ENCODE measurements at regions not wholly inside any gene's neighbourhood (a gene's known extent, or its start where the extent isn't known, plus 50 kb on each side); places are given as distances from the start of the nearest gene placed in this dataset.
A peak's percentile ranks its signal among the peaks of the same experiment; 100 is the strongest.

DNA sequence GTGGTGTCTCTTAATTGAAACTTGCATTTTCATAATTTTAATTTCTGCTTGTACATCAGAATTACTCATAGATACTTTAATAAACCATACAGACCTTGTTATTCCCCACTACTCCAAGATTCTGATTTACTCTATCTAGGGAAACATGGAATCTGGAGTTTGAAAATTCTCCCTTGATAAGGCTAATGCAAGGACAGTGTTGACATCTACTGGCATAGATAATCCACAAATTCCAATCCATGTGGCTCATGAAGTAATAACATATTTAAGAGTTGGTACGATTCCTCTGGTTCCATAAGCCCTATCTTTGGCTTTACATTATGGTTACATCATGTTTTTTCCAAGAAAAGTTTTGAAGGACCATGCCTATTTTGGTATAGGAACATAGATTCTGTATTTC is 759.2 kb downstream of the TLR4 start:
- ATAC-seq (no peak), DNase-seq (no peak)
- ChIA-PET POLR2A (no interaction called here), CTCF (no interaction called here)
- Mint-ChIP-seq H3K4me3 (no peak overlapping the region), H3K36me3 (ENCODE audit: low read depth) (no peaks in the 10 kb centered on the region), H3K27ac (no peak overlapping the region), H3K4me1 (ENCODE audit: low read depth) (no peaks in the 10 kb centered on the region), H3K9me3 (ENCODE audit: insufficient read depth) (no peaks in the 10 kb centered on the region), H3K27me3 (ENCODE audit: low read depth) (no peaks in the 10 kb centered on the region)

GRCh38 chr9:118473521-118473920 is 769.3 kb downstream of the TLR4 start:
- Mint-ChIP-seq H3K27me3 (ENCODE audit: low read depth) (no peaks in the 10 kb centered on the region), H3K4me3 (no peak overlapping the region), H3K36me3 (ENCODE audit: low read depth) (no peaks in the 10 kb centered on the region), H3K27ac (no peak overlapping the region), H3K4me1 (ENCODE audit: low read depth) (no peaks in the 10 kb centered on the region), H3K9me3 (ENCODE audit: insufficient read depth) (no peaks in the 10 kb centered on the region)
- no peak for ATAC-seq
- ChIA-PET CTCF (no interaction called here), POLR2A (no interaction called here)
- DNase-seq, result no peak

GRCh38 chr9:118478752-118479151 is 774.5 kb downstream of the TLR4 start:
- Mint-ChIP-seq H3K9me3 (ENCODE audit: insufficient read depth) (no peaks in the 10 kb centered on the region), H3K4me1 (ENCODE audit: low read depth) (no peaks in the 10 kb centered on the region), H3K27me3 (ENCODE audit: low read depth) (no peaks in the 10 kb centered on the region), H3K36me3 (ENCODE audit: low read depth) (no peaks in the 10 kb centered on the region), H3K27ac (no peak overlapping the region), H3K4me3 (no peak overlapping the region)
- DNase-seq, result no peak
- POLR2A ChIA-PET, result no interaction called here
- CTCF ChIA-PET, result no interaction called here
- no peak for ATAC-seq

GRCh38 chr9:118482306-118482705 is 778.1 kb downstream of the TLR4 start:
- ATAC-seq (no peak), DNase-seq (no peak)
- ChIA-PET POLR2A (no interaction called here), CTCF (no interaction called here)
- no peak overlapping the region for H3K27ac Mint-ChIP-seq
- no peaks in the 10 kb centered on the region for H3K4me1 Mint-ChIP-seq (ENCODE audit: low read depth)
- H3K9me3 Mint-ChIP-seq (ENCODE audit: insufficient read depth), result no peaks in the 10 kb centered on the region
- H3K4me3 Mint-ChIP-seq, result no peak overlapping the region
- no peaks in the 10 kb centered on the region for H3K36me3 Mint-ChIP-seq (ENCODE audit: low read depth)
- no peaks in the 10 kb centered on the region for H3K27me3 Mint-ChIP-seq (ENCODE audit: low read depth)

DNA sequence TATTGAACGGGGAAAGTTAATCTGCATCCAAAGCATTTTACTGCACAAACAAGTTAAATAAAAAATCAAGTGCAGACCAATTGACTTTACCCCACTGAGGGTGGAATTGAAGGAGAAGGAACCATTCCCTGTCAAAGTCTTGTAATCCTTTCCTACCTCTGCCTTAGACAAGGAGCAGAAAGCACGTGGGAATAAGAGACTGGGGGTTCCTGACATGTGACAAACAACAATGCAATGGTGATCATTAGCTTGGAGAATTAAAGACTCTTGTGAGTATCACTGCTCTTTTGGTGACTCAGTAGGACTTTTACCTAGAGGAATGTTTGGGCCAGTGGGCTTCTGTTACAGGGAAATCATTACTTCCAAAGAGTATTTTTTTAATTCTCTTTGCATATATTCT is 779.5 kb downstream of the TLR4 start:
- no peaks in the 10 kb centered on the region for H3K36me3 Mint-ChIP-seq (ENCODE audit: low read depth)
- ChIA-PET POLR2A (no interaction called here), CTCF (no interaction called here)
- no peak overlapping the region for H3K27ac Mint-ChIP-seq
- no peaks in the 10 kb centered on the region for H3K9me3 Mint-ChIP-seq (ENCODE audit: insufficient read depth)
- H3K4me1 Mint-ChIP-seq (ENCODE audit: low read depth), result no peaks in the 10 kb centered on the region
- no peak overlapping the region for H3K4me3 Mint-ChIP-seq
- ATAC-seq (no peak), DNase-seq (no peak)
- H3K27me3 Mint-ChIP-seq (ENCODE audit: low read depth), result no peaks in the 10 kb centered on the region

- DNase-seq, result no peak
- H3K27me3 Mint-ChIP-seq (ENCODE audit: low read depth), result no peaks in the 10 kb centered on the region
- no peak for ATAC-seq
- ChIA-PET CTCF (no interaction called here), POLR2A (no interaction called here)
- no peaks in the 10 kb centered on the region for H3K4me1 Mint-ChIP-seq (ENCODE audit: low read depth)
- no peaks in the 10 kb centered on the region for H3K9me3 Mint-ChIP-seq (ENCODE audit: insufficient read depth)
- H3K4me3 Mint-ChIP-seq, result no peak overlapping the region
- H3K27ac Mint-ChIP-seq, result no peak overlapping the region
- H3K36me3 Mint-ChIP-seq (ENCODE audit: low read depth), result no peaks in the 10 kb centered on the region
Observed at GRCh38 chr9:118503236-118503635, 799.0 kb downstream of the TLR4 start.

GRCh38 chr9:118510711-118511110 is 806.5 kb downstream of the TLR4 start:
- Mint-ChIP-seq H3K4me3 (no peak overlapping the region), H3K4me1 (ENCODE audit: low read depth) (no peaks in the 10 kb centered on the region), H3K27me3 (ENCODE audit: low read depth) (no peaks in the 10 kb centered on the region), H3K9me3 (ENCODE audit: insufficient read depth) (peaks cover 3% of the 10 kb centered on the region), H3K36me3 (ENCODE audit: low read depth) (no peaks in the 10 kb centered on the region), H3K27ac (no peak overlapping the region)
- POLR2A ChIA-PET, result no interaction called here
- CTCF ChIA-PET, result no interaction called here
- DNase-seq (no peak), ATAC-seq (no peak)

- H3K4me3 Mint-ChIP-seq, result no peak overlapping the region
- DNase-seq (no peak), ATAC-seq (no peak)
- no peaks in the 10 kb centered on the region for H3K27me3 Mint-ChIP-seq (ENCODE audit: low read depth)
- H3K27ac Mint-ChIP-seq, result no peak overlapping the region
- H3K36me3 Mint-ChIP-seq (ENCODE audit: low read depth), result no peaks in the 10 kb centered on the region
- ChIA-PET POLR2A (no interaction called here), CTCF (no interaction called here)
- H3K9me3 Mint-ChIP-seq (ENCODE audit: insufficient read depth), result peaks cover 3% of the 10 kb centered on the region
- H3K4me1 Mint-ChIP-seq (ENCODE audit: low read depth), result no peaks in the 10 kb centered on the region
Observed at GRCh38 chr9:118515947-118516346, 811.7 kb downstream of the TLR4 start.

DNA sequence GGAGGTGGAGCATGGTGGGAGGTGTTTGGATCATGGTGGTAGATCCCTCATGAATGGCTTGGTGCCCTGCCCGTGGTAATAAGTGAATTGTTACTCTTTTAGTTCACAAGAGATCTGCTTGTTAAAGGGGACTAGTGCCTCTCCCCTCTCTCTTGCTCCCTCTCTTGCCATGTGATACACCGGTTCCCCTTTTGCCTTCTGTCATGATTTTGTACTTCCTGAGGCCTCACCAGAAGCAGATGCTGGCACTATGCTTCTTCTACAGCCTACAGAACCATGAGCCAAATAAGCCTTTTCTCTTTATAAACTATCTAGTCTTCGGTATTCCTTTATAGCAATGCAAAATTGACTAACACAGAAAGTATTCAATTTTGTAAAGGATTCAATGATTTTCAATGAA is 817.1 kb downstream of the TLR4 start:
- Mint-ChIP-seq H3K27ac (no peak overlapping the region), H3K4me3 (no peak overlapping the region), H3K36me3 (ENCODE audit: low read depth) (no peaks in the 10 kb centered on the region), H3K9me3 (ENCODE audit: insufficient read depth) (no peaks in the 10 kb centered on the region), H3K4me1 (ENCODE audit: low read depth) (no peaks in the 10 kb centered on the region), H3K27me3 (ENCODE audit: low read depth) (no peaks in the 10 kb centered on the region)
- CTCF ChIA-PET, result no interaction called here
- no peak for DNase-seq
- no peak for ATAC-seq
- POLR2A ChIA-PET, result no interaction called here

- no peak overlapping the region for H3K4me3 Mint-ChIP-seq
- DNase-seq, result peak; percentile 26
- CTCF ChIA-PET, result no interaction called here
Observed at GRCh38 chr9:118522093-118523028, 818.2 kb downstream of the TLR4 start.

GRCh38 chr9:118527261-118527660 is 823.1 kb downstream of the TLR4 start:
- ATAC-seq (no peak), DNase-seq (no peak)
- H3K36me3 Mint-ChIP-seq (ENCODE audit: low read depth), result no peaks in the 10 kb centered on the region
- CTCF ChIA-PET, result no interaction called here
- H3K27me3 Mint-ChIP-seq (ENCODE audit: low read depth), result no peaks in the 10 kb centered on the region
- H3K9me3 Mint-ChIP-seq (ENCODE audit: insufficient read depth), result no peaks in the 10 kb centered on the region
- POLR2A ChIA-PET, result no interaction called here
- no peak overlapping the region for H3K27ac Mint-ChIP-seq
- no peak overlapping the region for H3K4me3 Mint-ChIP-seq
- no peaks in the 10 kb centered on the region for H3K4me1 Mint-ChIP-seq (ENCODE audit: low read depth)

More at GRCh38 chr9:118522093-118523028, 818.2 kb downstream of the TLR4 start:
- POLR2A ChIA-PET, result no interaction called here
- Mint-ChIP-seq H3K9me3 (ENCODE audit: insufficient read depth) (no peaks in the 10 kb centered on the region), H3K27me3 (ENCODE audit: low read depth) (no peaks in the 10 kb centered on the region), H3K4me1 (ENCODE audit: low read depth) (no peaks in the 10 kb centered on the region), H3K36me3 (ENCODE audit: low read depth) (no peaks in the 10 kb centered on the region), H3K27ac (no peak overlapping the region)
- no peak for ATAC-seq

- no peak overlapping the region for H3K27ac Mint-ChIP-seq
- DNase-seq, result no peak
- H3K4me1 Mint-ChIP-seq (ENCODE audit: low read depth), result no peaks in the 10 kb centered on the region
- CTCF ChIA-PET, result no interaction called here
- no peak for ATAC-seq
- H3K27me3 Mint-ChIP-seq (ENCODE audit: low read depth), result no peaks in the 10 kb centered on the region
- no peaks in the 10 kb centered on the region for H3K9me3 Mint-ChIP-seq (ENCODE audit: insufficient read depth)
- POLR2A ChIA-PET, result no interaction called here
- no peak overlapping the region for H3K4me3 Mint-ChIP-seq
- H3K36me3 Mint-ChIP-seq (ENCODE audit: low read depth), result no peaks in the 10 kb centered on the region
Observed at GRCh38 chr9:118529210-118529609, 825.0 kb downstream of the TLR4 start.

DNA sequence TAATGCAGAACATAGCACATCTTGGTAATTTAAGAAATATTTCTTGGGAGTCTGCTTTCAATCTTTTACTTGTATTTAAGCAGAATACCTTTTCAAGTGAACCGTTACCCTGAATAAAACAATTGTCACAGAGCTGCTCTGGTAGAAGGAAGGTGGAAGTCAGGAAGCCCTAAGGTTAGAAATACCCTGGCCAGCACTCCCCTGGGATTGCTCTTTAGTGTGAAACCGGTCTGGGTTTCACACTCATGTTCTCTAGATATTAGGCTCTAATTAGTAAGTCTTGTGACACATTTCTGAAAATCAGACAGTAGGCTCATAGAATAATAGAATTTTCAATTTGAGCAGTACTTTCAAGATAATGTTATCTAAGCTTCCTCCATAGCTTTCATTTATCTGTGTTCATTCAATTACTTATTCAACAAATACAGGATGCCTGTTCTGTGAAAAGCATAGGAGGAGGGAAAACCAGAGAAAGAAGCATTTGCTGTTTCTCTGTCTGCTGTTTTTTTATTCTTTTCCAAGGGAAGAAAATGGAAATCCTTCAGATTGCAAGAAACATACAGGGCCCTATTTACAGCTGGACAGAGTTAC is 825.5 kb downstream of the TLR4 start:
- Mint-ChIP-seq H3K36me3 (ENCODE audit: low read depth) (no peaks in the 10 kb centered on the region), H3K27me3 (ENCODE audit: low read depth) (no peaks in the 10 kb centered on the region), H3K27ac (no peak overlapping the region), H3K9me3 (ENCODE audit: insufficient read depth) (no peaks in the 10 kb centered on the region), H3K4me3 (no peak overlapping the region), H3K4me1 (ENCODE audit: low read depth) (no peaks in the 10 kb centered on the region)
- POLR2A ChIA-PET, result no interaction called here
- CTCF ChIA-PET, result no interaction called here
- no peak for ATAC-seq
- no peak for DNase-seq

All from activated CD8-positive, alpha-beta T cell treated with anti-CD3 and anti-CD28 coated beads, Interleukin-2, amount 10 ng/mL, durations not matched to agents 7 days and 5 days (primary cell).